NCI-H146 treated with DMSO at 0.1 percent for 48 hours (cell line): ENCODE measurements at regions not wholly inside any gene's neighbourhood (a gene's known extent, or its start where the extent isn't known, plus 50 kb on each side); places are given as distances from the start of the nearest gene placed in this dataset.
"Not testable (repeated sequence)": the region's sequence is repeated elsewhere in the genome, so short reads cannot be mapped to it uniquely, and the experiment has no call there.

Experiments
- DNase-seq: peaks from one replicate; lab custom pipeline; 2025; ENCODE audit not compliant: unreplicated experiment; lab: John Stamatoyannopoulos, UW

DNA sequence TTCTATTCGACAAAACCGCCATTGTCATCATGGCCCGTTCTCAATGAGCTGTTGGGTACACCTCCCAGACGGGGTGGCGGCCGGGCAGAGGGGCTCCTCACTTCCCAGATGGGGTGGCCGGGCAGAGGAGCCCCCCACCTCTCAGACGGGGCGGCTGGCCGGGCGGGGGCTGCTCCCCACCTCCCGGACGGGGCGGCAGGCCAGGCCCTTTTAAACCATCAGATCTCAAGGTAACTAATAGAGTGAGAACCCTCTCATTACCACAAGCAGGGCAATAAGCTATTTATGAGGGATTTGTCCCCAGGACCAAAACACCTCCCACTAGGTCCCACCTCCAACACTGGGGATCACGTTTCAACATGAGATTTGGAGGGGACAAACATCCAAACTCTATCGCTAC, 571.5 kb downstream of the INSC start:
- DNase-seq: not testable (repeated sequence)

DNA sequence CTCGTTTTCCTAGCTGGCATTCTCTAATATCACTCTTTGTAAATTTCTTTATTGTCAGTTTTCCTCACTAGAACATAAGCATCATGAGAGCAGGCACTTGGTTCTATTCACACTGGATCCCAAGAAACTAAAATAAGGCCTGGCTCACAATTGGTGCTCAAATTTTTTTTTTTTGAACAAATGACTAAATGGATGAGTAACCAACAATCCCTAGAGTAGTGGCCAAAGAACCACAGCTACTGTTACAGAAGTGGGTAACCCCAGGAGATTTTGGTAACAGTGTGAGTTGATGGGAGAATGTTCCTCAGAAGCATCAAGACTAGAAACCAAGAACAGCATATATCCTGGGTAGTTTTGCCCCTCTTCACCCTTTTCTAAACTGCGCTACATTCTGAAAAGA, 572.6 kb downstream of the INSC start:
- no peak for DNase-seq

DNA sequence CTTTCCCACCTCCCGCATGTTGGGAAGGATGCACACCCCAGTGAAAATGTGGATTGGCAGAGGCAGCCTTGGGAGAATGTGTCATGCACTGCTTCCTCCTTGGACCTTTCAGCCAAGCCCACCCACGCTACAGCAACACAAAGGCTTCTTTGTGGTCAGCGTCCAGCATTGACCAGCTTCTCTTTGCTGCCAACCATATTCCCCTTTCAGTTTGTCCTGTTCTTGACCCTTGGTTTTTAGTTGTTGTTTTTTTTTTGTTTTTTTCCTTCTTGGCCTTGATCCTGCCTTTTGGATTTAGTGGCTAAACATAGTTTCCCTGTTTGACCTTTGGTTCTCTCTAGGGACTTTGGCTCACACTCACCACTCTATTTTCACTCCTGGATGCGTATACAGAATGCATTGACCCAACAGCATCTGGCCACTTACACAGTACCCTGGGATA, 573.6 kb downstream of the INSC start:
- no peak for DNase-seq

DNA sequence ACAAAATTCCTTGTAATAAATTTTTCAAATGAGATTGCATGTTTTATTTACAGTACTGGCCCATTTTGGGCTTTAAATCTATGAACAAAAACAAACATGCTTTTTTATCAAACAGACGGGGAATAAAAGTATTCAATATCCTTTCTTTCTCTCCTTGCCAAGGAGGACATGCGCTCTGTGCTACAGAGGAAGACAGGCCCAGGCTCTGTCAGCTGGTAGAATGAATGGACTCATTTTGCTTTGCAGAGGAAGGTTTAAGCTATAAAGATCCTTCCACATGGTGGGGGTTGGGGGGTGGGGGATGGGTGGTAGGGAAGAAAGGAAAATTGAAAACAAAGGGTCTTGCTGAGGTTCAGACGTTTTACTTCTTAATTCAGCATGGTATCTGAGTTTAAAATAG, 575.6 kb downstream of the INSC start:
- DNase-seq: no peak

DNA sequence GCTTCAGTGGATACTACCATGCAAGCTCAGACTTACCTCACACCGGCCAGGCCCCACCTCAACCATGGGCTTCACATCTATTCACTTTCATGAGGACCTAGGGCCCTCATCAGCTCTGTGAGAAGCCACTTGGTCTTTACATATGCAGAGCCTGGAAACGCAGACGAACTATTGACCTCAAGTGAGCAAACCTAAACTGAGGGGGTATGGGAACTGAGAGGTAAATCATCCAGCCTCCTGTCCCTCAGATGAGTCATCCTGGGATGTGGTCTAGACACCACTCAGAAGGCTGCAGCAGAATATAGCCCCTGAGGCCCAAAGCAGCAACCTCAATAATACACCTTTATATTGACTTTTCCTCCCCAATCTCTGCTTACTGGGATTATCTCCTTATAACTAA, 578.0 kb downstream of the INSC start:
- DNase-seq: no peak

DNA sequence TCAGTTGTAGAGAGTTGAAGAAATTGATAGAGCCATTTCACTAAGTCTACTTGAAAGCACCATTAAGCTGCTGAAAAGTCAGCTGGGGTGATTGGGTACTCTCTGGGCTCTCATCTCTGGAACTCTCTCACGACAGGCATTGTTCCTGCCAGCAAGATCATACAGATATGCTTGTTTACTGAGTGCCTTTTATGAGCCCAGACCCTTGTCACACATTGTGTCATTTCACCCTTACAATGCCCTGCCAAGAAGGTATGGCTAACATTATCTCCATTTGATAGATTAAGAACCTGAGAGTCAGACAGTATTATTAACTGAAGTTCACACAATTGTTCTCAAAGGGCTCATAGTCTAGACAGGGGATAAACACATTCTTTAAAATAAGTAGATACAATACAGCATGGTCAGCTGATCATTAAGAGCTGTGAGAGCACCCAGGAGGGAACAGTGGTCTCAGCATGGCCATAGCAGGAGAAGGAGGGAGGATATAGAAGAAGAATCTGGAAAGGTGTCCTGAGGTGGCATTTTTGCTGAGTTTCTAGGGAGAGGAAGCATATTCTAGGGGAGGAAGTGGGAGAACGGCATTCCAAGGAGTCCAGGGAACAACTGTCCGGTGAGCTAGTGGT, 580.5 kb downstream of the INSC start:
- no peak for DNase-seq

DNA sequence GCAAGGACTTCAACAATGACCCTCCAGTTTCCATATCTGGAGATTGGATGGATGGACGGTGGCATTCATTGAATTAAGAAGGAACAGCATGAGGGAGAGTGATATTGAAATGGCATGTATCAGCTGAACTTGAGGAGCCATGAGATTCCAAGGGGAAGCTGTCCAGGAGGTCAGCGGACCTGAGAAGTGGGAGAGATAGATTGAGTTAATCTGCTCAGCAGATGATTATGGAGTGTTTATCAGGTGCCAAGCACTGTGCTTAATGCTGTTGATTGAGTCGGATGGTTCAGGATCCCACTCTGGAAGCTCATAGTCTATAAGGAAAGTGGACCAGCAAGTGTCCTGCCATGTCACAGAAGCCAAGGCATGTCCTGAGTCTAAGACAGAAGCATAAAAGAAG, 581.3 kb downstream of the INSC start:
- no peak for DNase-seq

DNA sequence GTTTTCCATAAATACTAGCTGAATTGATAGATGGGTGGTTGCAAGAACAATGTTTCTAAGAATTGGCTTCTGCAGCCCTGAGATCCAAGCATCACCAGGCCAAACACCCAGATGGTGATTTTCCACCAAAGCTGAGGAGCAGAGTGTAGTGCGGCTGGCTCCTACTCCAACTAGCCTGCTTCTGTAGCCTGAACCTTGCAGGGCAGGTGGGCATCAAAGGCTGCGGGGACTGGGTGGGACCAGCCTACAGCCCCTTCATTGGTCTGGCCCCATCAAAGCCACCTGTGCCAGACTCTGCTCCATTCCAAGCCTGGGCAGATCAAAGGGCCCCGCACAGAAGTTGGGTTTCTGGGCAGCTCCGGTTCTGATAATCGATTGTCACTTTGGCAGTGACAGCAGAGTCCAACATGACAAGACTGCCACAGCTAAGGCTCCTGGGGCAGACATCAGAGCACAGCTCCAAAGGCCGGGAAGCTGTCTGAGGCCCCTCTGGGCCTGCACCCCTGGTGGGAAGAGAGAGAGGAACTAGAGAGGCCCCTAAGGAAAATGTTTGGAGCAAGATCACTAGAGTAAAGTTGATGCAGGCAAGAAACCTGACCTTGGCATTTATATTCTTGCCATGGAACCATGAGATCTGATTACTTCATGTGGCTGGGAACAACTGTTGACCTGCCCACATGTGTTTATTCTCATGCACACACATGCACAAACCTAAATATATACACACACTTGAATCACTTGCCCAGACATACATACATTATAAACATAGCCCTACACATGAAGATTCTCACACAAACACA, 582.9 kb downstream of the INSC start:
- no peak for DNase-seq

DNA sequence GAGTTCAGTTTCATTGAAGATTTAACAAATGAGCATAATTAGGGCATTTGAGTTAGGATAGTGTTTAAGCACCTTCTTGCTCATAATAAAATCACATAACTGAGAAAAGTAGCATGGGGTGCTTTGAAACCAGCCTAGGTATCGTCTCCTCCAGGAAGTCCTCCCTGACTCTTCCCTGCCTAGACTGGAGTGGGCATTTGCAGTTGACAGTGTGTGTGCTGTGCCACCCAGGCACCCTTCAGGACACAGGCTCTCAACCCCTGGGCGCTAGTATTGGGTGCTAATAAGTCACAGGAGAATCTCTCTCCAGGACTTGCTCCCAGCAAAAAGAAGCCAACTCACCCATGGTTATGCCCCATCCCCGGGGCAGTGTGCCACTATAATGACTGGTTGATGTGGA, 584.1 kb downstream of the INSC start:
- DNase-seq: no peak

DNA sequence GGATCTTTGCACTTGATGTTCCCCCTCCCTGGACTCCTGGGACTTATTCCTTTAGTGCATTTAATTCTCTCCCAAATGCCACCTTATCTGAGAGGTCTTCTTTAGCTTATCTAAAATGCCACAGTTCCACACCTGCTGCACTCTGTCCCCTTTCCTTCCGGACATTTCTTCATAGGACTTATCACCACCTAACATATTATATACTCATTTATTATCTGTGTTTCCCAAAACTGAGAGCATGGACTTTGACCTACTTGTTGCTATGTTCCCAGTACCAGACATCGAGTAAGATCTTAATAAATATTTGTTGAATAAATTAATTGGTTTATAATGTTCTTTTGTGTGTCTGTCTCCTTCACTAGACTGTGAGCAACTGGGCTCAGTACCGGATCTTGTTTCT, 585.3 kb downstream of the INSC start:
- no peak for DNase-seq

DNA sequence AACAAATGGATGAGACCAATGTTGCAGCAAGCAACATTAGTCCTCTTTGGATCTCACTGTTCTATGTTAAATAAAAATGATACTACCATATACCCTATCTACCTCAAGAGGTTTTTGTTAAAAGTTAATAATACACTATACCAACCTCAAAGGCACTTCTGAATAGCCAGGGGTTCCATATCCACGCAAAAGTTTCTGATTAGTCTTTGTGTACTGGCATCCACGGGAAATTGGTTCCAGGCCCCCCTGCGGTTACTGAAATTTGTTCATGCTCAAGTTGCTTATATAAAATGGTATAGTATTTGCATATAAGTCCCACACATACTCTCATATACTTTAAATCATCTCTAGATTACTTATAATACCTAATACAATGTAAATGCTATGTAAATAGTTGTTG, 585.7 kb downstream of the INSC start:
- DNase-seq: no peak

DNA sequence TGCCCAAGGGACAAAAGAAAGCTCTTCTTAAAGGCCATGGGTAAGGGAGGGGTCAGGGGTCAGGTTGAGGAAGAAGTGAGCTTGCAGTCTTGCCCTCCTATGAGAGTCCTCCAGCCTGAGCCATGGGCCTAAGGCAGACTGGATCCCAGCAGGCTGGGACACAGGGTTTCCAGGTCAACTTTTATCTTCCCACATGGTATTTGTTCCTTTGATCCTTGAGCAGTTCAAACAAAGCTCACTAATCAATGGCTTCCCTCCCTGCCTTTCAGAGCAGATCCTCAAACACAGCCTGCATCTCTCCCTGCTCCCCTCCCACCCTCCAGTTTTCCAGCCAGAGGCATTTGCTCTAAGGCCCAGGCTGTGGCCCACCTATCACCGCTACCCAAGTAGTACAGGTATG, 589.3 kb downstream of the INSC start:
- DNase-seq: no peak

DNA sequence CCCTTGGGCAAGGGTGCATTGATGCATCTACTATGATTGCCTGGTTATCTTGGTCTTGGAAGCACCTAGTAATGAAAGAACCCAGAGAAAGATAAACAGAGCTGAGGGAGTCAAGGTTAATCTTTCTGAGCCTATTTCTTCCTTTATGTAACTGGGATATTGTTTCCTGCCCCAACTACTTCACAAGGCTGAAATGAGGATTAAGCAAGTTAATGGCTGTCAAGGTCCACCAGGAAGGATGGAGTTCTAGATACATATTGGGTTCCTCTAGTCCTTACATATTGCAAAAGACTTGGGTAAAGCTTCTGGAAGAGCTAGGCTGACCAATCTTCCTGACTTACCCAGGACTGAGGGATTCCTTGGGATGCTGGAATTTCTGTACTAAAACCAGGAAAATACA, 589.8 kb downstream of the INSC start:
- no peak for DNase-seq

DNA sequence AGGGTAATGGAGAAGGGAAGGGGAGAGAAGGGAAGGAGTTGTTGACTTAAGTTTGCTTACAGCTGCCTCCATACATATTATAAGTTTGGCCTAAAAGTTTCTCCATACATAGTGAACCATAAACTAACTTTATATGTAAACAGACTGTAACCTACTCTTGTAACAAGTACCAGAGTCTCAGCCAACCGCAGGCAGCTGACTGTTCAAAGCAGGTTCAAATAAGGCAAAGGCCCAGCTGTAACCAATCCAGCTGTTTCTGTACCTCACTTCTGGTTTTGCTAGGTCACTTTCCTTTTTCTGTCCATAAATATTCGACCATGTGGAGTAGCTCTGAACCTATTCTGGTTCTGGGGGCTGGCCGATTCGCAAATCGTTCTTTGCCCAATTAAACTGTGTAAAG, 591.2 kb downstream of the INSC start:
- no peak for DNase-seq

DNA sequence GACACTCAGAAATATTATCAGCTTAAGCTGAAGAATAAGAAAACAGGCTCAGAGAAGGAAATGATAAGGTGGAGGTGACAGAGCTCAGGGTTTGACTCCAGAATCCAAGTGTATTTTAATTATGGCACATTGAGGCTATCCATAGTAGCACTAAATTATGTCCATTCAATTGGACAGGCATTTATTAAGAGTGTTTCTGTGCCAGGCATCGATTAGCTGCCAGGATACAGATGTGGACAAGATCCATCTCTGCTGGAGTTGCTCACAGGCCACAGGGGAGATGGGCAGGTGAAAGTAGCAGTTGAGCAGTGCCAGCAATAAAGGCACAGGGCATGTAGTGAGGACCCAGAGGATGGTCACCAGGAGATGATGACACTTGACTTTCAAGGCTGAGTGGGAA, 592.5 kb downstream of the INSC start:
- no peak for DNase-seq

DNA sequence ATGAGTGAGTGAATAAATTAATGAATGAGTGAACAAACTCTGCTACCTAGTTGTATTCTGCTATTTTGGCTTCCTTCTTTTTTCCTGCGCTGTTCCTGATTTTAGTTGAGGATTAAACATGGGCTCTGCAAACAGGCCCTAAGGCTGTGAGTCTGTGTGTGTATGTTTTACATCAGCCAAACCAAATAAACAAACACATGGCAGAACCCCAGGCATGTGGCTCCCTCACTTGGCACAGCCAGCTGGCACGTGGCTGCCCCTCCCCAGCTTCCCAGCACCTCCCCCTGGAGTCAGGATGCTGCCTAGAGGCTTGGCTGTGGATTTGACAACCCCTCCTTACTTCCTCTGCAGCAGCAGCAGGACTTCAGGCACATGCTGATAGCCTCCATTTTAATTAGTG, 593.2 kb downstream of the INSC start:
- no peak for DNase-seq

DNA sequence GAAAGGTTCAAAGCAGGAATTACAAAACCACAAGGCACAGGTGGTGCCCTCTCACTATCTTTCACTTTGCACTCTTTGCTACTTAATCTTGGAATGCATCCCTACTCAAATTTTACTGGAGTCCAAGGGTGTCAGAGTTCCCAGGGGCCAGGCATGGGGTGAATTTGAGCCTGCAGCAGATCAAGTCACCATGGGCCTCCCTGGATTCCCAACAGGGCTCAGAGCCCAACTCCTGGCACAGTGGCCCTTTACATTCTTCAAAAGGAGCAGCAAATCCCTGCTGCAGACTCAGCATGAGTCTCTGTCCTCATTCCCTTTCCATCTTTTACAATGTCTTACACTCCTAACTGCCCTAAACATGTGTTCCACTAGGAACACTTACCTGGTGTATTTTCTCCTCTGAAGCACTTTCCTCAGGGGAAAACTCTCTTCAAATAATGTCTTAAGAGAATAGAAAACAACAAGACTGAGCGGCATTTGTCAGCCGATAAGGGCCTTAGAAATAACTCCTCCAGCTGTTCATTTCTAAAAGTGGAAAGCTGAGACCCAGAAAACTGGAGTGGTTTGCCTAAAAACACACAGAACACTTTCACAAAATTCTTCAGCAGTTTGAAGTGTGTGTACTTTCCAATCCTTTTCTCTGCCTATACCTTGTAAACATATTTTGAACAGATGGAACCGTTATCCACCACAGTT, 596.0 kb downstream of the INSC start:
- no peak for DNase-seq

DNA sequence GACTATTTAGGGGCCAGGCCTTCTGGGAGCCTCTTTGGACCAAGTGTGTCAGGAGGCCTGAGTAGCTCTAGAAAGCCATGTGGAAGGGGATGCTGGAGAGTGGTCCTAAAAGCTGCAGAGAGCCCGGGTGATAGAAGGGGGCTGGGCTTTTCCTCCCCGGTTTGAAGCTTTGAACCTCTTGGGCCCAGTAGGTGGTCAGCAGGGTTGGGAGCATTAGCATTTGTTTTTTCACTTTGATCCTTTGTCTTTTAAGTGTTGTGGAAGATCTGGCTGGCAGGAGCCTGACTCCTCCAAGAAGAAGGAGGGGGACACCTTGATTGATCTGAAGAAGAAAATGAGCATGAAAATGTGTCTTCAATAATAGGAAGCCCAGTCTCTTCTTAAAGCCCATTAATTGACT, 596.6 kb downstream of the INSC start:
- DNase-seq: no peak

DNA sequence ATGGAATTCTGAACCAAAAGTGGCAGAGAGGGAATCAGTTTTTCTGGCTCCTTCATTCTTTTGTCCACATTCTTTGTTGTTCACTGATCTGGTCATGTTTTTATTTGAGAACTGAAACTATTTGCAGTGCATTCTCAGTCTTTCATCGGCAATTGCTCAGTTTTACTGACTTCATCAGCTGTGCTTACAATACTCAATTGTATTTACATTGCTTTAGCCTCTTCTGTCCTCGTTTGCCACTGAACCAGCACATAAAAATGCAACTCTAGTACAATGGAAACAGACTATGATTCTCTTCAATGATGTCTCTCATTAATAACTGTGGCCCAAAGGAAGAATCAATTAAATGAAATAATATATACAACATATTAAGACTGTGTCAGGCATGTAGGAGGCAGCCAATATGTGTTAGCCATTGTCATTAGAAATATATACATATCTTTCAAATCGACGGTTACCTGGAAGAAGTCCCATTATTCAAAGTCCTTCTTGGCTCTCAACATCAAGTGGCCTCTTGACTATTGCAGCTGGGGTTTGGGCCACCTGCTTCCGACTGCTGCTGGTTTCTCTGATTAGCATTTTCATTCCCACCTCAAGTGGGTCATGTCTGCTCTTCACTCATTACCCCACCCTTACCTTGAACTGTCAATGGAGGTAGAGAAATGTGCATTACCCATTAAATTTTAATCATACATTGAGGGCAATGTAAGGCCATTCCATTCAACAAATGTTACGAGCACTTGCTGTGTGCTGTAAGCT, 600.1 kb downstream of the INSC start:
- DNase-seq: no peak

DNA sequence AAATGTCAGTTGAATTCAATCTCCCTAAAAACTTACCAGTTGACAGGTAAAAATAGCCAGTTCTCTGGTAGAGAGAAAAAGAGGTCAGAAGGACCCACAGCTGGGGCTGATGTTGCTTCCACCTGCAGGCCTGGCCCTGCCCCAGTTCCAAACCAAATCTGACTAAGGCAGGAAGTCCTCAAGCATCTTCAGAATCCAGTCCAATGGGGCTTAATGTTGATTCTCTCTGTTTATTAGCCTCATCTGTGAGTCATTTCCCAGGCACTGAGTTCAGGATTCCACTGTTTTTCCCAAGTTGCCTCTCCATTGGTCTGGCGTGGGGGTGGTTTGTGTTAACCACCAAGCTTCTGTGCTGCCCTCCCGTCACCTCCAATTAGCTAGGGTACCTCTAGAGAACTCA, 601.8 kb downstream of the INSC start:
- no peak for DNase-seq

DNA sequence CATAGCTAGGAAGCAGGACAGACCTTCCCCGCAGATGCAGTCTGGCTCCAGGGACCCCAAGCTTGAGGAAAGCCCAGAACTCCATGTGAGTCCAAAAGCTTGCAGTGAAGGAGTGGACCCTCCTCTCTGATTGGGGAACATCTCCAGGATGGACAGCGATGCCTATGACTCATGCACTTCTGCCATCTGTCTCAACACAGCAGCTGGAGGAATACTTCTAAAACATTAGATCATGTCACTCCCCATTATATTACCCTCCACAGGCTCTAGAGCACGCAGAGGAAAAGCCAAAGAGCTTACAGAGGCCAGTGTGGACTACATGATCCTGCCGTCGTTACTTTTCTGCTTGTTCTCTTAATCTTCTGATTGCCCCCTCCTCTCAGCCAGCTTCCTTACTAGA, 605.7 kb downstream of the INSC start:
- DNase-seq: no peak

DNA sequence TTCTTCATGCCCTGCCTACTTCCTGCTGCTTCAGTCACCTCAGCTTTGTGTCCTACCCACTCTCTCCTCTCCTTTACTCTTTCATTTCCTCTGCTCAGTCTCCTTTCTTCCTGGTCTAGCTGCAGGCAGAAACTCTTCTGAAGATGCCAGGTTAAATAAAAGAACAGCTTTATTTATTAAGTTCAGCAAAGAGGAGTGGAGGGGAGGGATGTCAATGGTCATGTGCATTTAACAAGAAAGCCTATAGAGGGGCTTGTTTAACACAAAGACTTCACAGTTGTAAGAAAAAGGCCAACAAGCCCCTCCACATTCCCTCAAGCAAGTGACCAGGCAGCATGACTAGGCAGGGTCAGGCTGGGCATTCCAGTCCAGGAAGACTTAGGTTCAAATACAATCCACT, 609.2 kb downstream of the INSC start:
- DNase-seq: no peak
